WTC11 (cell line): ENCODE measurements at regions not wholly inside any gene's neighbourhood (a gene's known extent, or its start where the extent isn't known, plus 50 kb on each side); places are given as distances from the start of the nearest gene placed in this dataset.

ENCODE experiments used
- ATAC-seq: fragments of 200-7000 bp; cut with Tn5 transposase; 2 replicates; pipeline ENCODE4 v1.10.0; 2021; ENCODE audit warnings: mild to moderate bottlenecking, moderate library complexity
- CTCF ChIA-PET: fragments of 300-600 bp; sonication (Branson Sonifier 250); formaldehyde crosslinking; loops from one replicate; lab custom pipeline; 2021; ENCODE audit warnings: antibody characterized with exemption; lab: Charles Lee
- POLR2A ChIA-PET: fragments of 350-600 bp; sonication (Branson Sonifier 250); formaldehyde crosslinking; loops from one replicate; lab custom pipeline; 2021; ENCODE audit warnings: antibody characterized with exemption; lab: Charles Lee
- DNase-seq: peaks from one replicate; pipeline ENCODE4 v3.0.0; 2021; ENCODE audit warnings: low spot score
- H3K27ac Mint-ChIP-seq: 2 replicates; pipeline ENCODE4 v1.8.0; 2021; ENCODE audit warnings: mixed read lengths
- H3K27me3 Mint-ChIP-seq: 2 replicates; pipeline ENCODE4 v1.8.0; 2021; ENCODE audit warnings: low read depth, mild to moderate bottlenecking, moderate library complexity, mixed read lengths
- H3K36me3 Mint-ChIP-seq: 2 replicates; pipeline ENCODE4 v1.8.0; 2021; ENCODE audit warnings: mixed read lengths
- H3K4me1 Mint-ChIP-seq: 2 replicates; pipeline ENCODE4 v1.8.0; 2022; ENCODE audit warnings: mixed read lengths
- H3K4me3 Mint-ChIP-seq: 2 replicates; pipeline ENCODE4 v1.8.0; 2021; ENCODE audit warnings: mild to moderate bottlenecking, moderate library complexity, mixed read lengths
- H3K9me3 Mint-ChIP-seq: 2 replicates; pipeline ENCODE4 v1.8.0; 2021; ENCODE audit warnings: mixed read lengths
- AFF4 ChIP-seq: sonication (generic); formaldehyde crosslinking; IDR thresholded peaks from 2 replicates; pipeline ENCODE4 v1.8.1; 2023; ENCODE audit warnings: mild to moderate bottlenecking, missing genetic modification reagents, borderline replicate concordance
- CREM ChIP-seq: sonication (generic); formaldehyde crosslinking; IDR thresholded peaks from 2 replicates; pipeline ENCODE4 v1.8.1; 2022; ENCODE audit warnings: mild to moderate bottlenecking, missing genetic modification reagents, moderate library complexity
- E2F4 ChIP-seq: sonication (generic); formaldehyde crosslinking; IDR thresholded peaks from 2 replicates; pipeline ENCODE4 v1.8.1; 2022; ENCODE audit warnings: low read depth, mild to moderate bottlenecking, moderate library complexity, missing genetic modification reagents, borderline replicate concordance
- FOXJ3 ChIP-seq: sonication (generic); formaldehyde crosslinking; IDR thresholded peaks from 2 replicates; pipeline ENCODE4 v1.9.0; 2021; ENCODE audit warnings: missing genetic modification reagents, mild to moderate bottlenecking, borderline replicate concordance
- GRHL2 ChIP-seq: fragments of 250-450 bp; sonication (Bioruptor Pico); IDR thresholded peaks from 2 replicates; pipeline ENCODE4 v1.8.0; 2022; ENCODE audit warnings: mild to moderate bottlenecking, moderate library complexity; ENCODE audit not compliant: insufficient replicate concordance, severe bottlenecking
- KAT7 ChIP-seq: sonication (generic); formaldehyde crosslinking; IDR thresholded peaks from 2 replicates; pipeline ENCODE4 v1.8.1; 2023; ENCODE audit warnings: missing genetic modification reagents, mild to moderate bottlenecking, borderline replicate concordance
- NR3C1 ChIP-seq: sonication (generic); formaldehyde crosslinking; conservative IDR thresholded peaks from 2 replicates; pipeline ENCODE4 v1.8.1; 2023; ENCODE audit warnings: low read depth, mild to moderate bottlenecking, missing genetic modification reagents
- OVOL2 ChIP-seq: fragments of 250-450 bp; sonication (Bioruptor Pico); IDR thresholded peaks from 2 replicates; pipeline ENCODE4 v1.9.0; 2021; ENCODE audit warnings: mild to moderate bottlenecking, borderline replicate concordance
- PRRX2 ChIP-seq: fragments of 250-450 bp; sonication (Bioruptor Pico); IDR thresholded peaks from 2 replicates; pipeline ENCODE4 v1.8.0; 2021; ENCODE audit warnings: mild to moderate bottlenecking
- RELA ChIP-seq: sonication (generic); formaldehyde crosslinking; IDR thresholded peaks from 2 replicates; pipeline ENCODE4 v1.8.1; 2022; ENCODE audit warnings: missing genetic modification reagents, mild to moderate bottlenecking, borderline replicate concordance
- SMAD3 ChIP-seq: sonication (generic); formaldehyde crosslinking; IDR thresholded peaks from 2 replicates; pipeline ENCODE4 v1.8.0; 2022; ENCODE audit warnings: missing genetic modification reagents, mild to moderate bottlenecking, borderline replicate concordance
- TCF7 ChIP-seq: sonication (generic); formaldehyde crosslinking; IDR thresholded peaks from 2 replicates; pipeline ENCODE4 v1.8.0; 2022; ENCODE audit warnings: mild to moderate bottlenecking, low read depth, missing genetic modification reagents, moderate library complexity
- ZNF121 ChIP-seq: sonication (generic); formaldehyde crosslinking; IDR thresholded peaks from 2 replicates; pipeline ENCODE4 v1.8.0; 2023; ENCODE audit warnings: missing genetic modification reagents
- ZNF232 ChIP-seq: sonication (generic); formaldehyde crosslinking; IDR thresholded peaks from 2 replicates; pipeline ENCODE4 v1.8.0; 2022; ENCODE audit warnings: mild to moderate bottlenecking, missing genetic modification reagents
- ZNF263 ChIP-seq: sonication (generic); formaldehyde crosslinking; IDR thresholded peaks from 2 replicates; pipeline ENCODE4 v1.8.1; 2022; ENCODE audit warnings: low read depth, mild to moderate bottlenecking, moderate library complexity, missing genetic modification reagents
- ZNF317 ChIP-seq: sonication (generic); formaldehyde crosslinking; IDR thresholded peaks from 2 replicates; pipeline ENCODE4 v1.8.1; 2023; ENCODE audit warnings: low read depth, mild to moderate bottlenecking, moderate library complexity, missing genetic modification reagents, borderline replicate concordance
- ZNF396 ChIP-seq: fragments of 250-450 bp; sonication (Bioruptor Pico); IDR thresholded peaks from 2 replicates; pipeline ENCODE4 v1.8.0; 2021; ENCODE audit warnings: mild to moderate bottlenecking, moderate library complexity, borderline replicate concordance
- TF ChIP-seq, protein P1 (sequence below): sonication (generic); formaldehyde crosslinking; IDR thresholded peaks from 2 replicates; pipeline ENCODE4 v1.8.0; 2022; ENCODE audit warnings: mild to moderate bottlenecking, missing genetic modification reagents
- TF ChIP-seq, protein P2 (sequence below): sonication (generic); formaldehyde crosslinking; IDR thresholded peaks from 2 replicates; pipeline ENCODE4 v1.8.1; 2023; ENCODE audit warnings: mild to moderate bottlenecking, missing genetic modification reagents, moderate library complexity
- TF ChIP-seq, protein P3 (sequence below): sonication (generic); formaldehyde crosslinking; IDR thresholded peaks from 2 replicates; pipeline ENCODE4 v1.8.1; 2022; ENCODE audit warnings: missing genetic modification reagents, borderline replicate concordance

DNA sequence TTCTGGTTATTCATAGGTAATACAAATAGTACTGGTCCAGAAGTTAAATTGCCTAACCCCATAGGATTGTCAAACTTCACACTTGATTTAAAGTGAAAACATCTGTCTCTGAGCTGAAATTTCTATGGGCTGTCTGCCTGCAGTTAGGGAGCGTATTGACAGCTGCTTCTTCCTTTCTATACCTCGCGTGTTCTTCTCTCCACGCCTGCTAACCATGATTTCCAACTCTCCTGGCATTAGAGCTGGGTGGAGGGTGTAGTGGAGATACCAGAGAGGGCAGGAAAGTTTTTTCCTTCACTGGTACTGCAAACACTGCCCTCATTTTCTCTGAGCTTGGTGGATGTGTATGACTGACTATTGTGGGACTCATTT, 429.0 kb upstream of the FBXO33 start:
- no peak for DNase-seq
- Mint-ChIP-seq H3K9me3 (peaks cover 4% of the 10 kb centered on the region; the same call in 1 of the 2 replicates), H3K36me3 (no peaks in the 10 kb centered on the region), H3K4me3 (no peak overlapping the region), H3K27me3 (no peaks in the 10 kb centered on the region), H3K27ac (no peak overlapping the region), H3K4me1 (peaks cover 10% of the 10 kb centered on the region)
- TF ChIP-seq SMAD3 (no peak), KAT7 (no peak), OVOL2 (CRISPR knock-in tag) (no peak), E2F4 (CRISPR knock-in tag) (no peak), TCF7 (CRISPR knock-in tag) (no peak), FOXJ3 (CRISPR knock-in tag) (no peak), CREM (CRISPR knock-in tag) (no peak), GRHL2 (CRISPR knock-in tag) (no peak), ZNF263 (no peak), PRRX2 (no peak), RELA (CRISPR knock-in tag) (no peak), ZNF396 (CRISPR knock-in tag) (no peak), ZNF317 (CRISPR knock-in tag) (no peak), AFF4 (no peak), ZNF121 (CRISPR knock-in tag) (no peak), ZNF232 (no peak), NR3C1 (CRISPR knock-in tag) (no peak)
- TF ChIP-seq, protein P1, sequence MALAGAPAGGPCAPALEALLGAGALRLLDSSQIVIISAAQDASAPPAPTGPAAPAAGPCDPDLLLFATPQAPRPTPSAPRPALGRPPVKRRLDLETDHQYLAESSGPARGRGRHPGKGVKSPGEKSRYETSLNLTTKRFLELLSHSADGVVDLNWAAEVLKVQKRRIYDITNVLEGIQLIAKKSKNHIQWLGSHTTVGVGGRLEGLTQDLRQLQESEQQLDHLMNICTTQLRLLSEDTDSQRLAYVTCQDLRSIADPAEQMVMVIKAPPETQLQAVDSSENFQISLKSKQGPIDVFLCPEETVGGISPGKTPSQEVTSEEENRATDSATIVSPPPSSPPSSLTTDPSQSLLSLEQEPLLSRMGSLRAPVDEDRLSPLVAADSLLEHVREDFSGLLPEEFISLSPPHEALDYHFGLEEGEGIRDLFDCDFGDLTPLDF (CRISPR knock-in tag) = no peak
- TF ChIP-seq, protein P2, sequence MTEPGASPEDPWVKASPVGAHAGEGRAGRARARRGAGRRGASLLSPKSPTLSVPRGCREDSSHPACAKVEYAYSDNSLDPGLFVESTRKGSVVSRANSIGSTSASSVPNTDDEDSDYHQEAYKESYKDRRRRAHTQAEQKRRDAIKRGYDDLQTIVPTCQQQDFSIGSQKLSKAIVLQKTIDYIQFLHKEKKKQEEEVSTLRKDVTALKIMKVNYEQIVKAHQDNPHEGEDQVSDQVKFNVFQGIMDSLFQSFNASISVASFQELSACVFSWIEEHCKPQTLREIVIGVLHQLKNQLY (CRISPR knock-in tag) = no peak
- TF ChIP-seq, protein P3, sequence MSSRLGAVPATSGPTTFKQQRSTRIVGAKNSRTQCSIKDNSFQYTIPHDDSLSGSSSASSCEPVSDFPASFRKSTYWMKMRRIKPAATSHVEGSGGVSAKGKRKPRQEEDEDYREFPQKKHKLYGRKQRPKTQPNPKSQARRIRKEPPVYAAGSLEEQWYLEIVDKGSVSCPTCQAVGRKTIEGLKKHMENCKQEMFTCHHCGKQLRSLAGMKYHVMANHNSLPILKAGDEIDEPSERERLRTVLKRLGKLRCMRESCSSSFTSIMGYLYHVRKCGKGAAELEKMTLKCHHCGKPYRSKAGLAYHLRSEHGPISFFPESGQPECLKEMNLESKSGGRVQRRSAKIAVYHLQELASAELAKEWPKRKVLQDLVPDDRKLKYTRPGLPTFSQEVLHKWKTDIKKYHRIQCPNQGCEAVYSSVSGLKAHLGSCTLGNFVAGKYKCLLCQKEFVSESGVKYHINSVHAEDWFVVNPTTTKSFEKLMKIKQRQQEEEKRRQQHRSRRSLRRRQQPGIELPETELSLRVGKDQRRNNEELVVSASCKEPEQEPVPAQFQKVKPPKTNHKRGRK = no peak
- no peak for ATAC-seq
- CTCF ChIA-PET = no interaction called here
- POLR2A ChIA-PET = no interaction called here
